ENCODE measurements at regions not wholly inside any gene's neighbourhood (a gene's known extent, or its start where the extent isn't known, plus 50 kb on each side); places are given as distances from the start of the nearest gene placed in this dataset.

DNA sequence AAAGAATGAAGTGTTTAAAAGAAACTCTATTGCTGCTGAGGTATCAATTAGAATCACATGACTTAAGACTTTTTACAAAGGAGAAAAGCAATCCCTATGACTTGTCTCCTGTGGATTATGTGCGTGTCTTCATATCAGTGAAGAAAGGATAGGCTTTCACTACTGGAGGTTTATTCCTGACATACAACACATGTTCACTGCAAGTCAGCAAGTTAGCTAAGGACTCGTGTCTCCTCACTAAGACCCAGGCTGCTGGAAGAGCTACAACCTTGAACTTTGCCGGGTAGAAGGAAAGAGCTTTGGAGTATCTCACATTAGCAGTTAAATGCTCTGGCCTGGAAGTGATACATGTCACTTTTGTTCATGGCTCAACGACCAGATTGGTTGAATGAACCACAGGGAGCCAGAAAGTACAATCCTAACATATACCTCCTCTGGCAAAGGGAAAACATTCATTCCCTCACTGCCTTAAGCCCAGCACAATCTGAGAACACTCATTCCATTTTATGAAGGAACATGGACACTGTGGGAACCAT, 215.3 kb downstream of the RNF152 start:
- DNase-seq (no peak), ATAC-seq (ENCODE audit: insufficient read depth, low FRiP score) (no peak)
- H3K27me3 ChIP-seq (ENCODE audit: control insufficient read depth in 3 of 3, insufficient read depth in 3 of 3, low read length in 2 of 3) = no peaks in the 10 kb centered on the region
- no peak for TF ChIP-seq CTCF (IDR thresholded peaks at IDR 0.05; ENCODE audit: control extremely low read depth, extremely low read depth)
- WGBS, 2 donors = 73 to 83% methylated on average over 4 of the region's 4 CpGs
- peaks cover 0 to 8% (median 4%) of the 10 kb centered on the region in 4 donors for H3K9me3 ChIP-seq (ENCODE audit: control insufficient read depth in 4 of 4, insufficient read depth in 3 of 4, low read length in 3 of 4)
- H3K36me3 ChIP-seq (ENCODE audit: control insufficient read depth in 4 of 4, insufficient read depth in 4 of 4, low read length in 4 of 4) = no peaks in the 10 kb centered on the region
- no peak overlapping the region for H3K27ac ChIP-seq (ENCODE audit: low read depth in 1 of 2, low read length in 1 of 2)
- H3K9ac ChIP-seq (ENCODE audit: insufficient read depth in 1 of 2, low read length in 2 of 2) = no peak overlapping the region
- no peaks in the 10 kb centered on the region for H3K4me1 ChIP-seq (ENCODE audit: control insufficient read depth in 5 of 5, insufficient read depth in 5 of 5, low read length in 5 of 5)
- no peak overlapping the region for H3K4me3 ChIP-seq

DNA sequence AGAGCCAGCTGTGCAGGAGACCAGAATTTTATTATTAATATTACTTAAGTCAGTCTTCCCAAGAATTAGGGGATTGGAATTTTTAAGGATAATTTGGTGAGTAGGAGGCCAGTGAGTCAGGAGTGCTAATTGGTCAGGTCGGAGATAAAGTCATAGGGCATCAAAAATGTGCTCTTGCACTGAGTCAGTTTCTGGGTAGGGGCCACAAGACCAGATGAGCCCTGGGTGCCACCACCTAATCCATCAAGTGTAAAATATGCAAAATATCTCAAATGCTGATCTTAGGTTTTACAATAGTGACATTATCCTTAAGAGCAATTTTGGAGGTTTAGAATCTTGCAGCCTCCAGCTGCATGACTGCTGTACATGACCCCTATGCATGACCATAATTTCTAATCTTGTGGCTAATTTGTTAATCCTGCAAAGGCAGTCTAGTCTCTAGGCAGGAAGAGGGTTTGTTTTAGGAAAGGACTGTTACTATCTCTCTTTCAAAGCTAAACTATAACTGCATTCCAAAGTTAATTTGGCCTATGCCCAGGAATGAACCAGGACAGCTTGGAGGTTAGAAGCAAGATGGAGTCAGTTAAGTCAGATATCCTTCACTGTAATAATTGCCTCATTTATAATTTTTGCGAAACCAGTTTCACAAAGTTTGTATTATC, 215.9 kb downstream of the RNF152 start:
- H3K9ac ChIP-seq (ENCODE audit: insufficient read depth in 1 of 2, low read length in 2 of 2) = no peak overlapping the region
- H3K27me3 ChIP-seq (ENCODE audit: control insufficient read depth in 3 of 3, insufficient read depth in 3 of 3, low read length in 2 of 3) = no peaks in the 10 kb centered on the region
- TF ChIP-seq CTCF (IDR thresholded peaks at IDR 0.05; ENCODE audit: control extremely low read depth, extremely low read depth) = no peak
- H3K27ac ChIP-seq (ENCODE audit: low read depth in 1 of 2, low read length in 1 of 2) = no peak overlapping the region
- DNase-seq (peak in 2 of 3 donors; percentile 14 to 26), ATAC-seq (ENCODE audit: insufficient read depth, low FRiP score) (no peak)
- H3K9me3 ChIP-seq (ENCODE audit: control insufficient read depth in 4 of 4, insufficient read depth in 3 of 4, low read length in 3 of 4) = peaks cover 0 to 8% (median 4%) of the 10 kb centered on the region in 4 donors
- H3K4me1 ChIP-seq (ENCODE audit: control insufficient read depth in 5 of 5, insufficient read depth in 5 of 5, low read length in 5 of 5) = no peaks in the 10 kb centered on the region
- WGBS, 2 donors = 84 to 85% methylated on average over 2 of the region's 2 CpGs
- no peaks in the 10 kb centered on the region for H3K36me3 ChIP-seq (ENCODE audit: control insufficient read depth in 4 of 4, insufficient read depth in 4 of 4, low read length in 4 of 4)
- no peak overlapping the region for H3K4me3 ChIP-seq

- no peak for DNase-seq
- 80 to 82% methylated on average over 1 of the region's 1 CpG for WGBS, 2 donors
- TF ChIP-seq CTCF (IDR thresholded peaks at IDR 0.05; ENCODE audit: control extremely low read depth, extremely low read depth) = no peak
- no peak overlapping the region for H3K9ac ChIP-seq (ENCODE audit: insufficient read depth in 1 of 2, low read length in 2 of 2)
- no peak for ATAC-seq (ENCODE audit: insufficient read depth, low FRiP score)
- H3K4me3 ChIP-seq = no peak overlapping the region
- H3K27me3 ChIP-seq (ENCODE audit: control insufficient read depth in 3 of 3, insufficient read depth in 3 of 3, low read length in 2 of 3) = no peaks in the 10 kb centered on the region
- peaks cover 0 to 2% (median 0%) of the 10 kb centered on the region in 4 donors for H3K9me3 ChIP-seq (ENCODE audit: control insufficient read depth in 4 of 4, insufficient read depth in 3 of 4, low read length in 3 of 4)
- peaks cover 0 to 2% (median 0%) of the 10 kb centered on the region in 5 donors for H3K4me1 ChIP-seq (ENCODE audit: control insufficient read depth in 5 of 5, insufficient read depth in 5 of 5, low read length in 5 of 5)
- no peaks in the 10 kb centered on the region for H3K36me3 ChIP-seq (ENCODE audit: control insufficient read depth in 4 of 4, insufficient read depth in 4 of 4, low read length in 4 of 4)
- H3K27ac ChIP-seq (ENCODE audit: low read depth in 1 of 2, low read length in 1 of 2) = no peak overlapping the region
Measured at GRCh38 chr18:61669320-61669719, 223.5 kb downstream of the RNF152 start.
